GM18858 (cell line): ENCODE measurements at regions not wholly inside any gene's neighbourhood (a gene's known extent, or its start where the extent isn't known, plus 50 kb on each side); places are given as distances from the start of the nearest gene placed in this dataset.
"Not testable (repeated sequence)": the region's sequence is repeated elsewhere in the genome, so short reads cannot be mapped to it uniquely, and the experiment has no call there.

ENCODE experiments used
- ATAC-seq: cut with Tn5 transposase; IDR thresholded peaks from one replicate; pipeline ENCODE4 v1.9.1; 2021; ENCODE audit not compliant: unreplicated experiment

GRCh38 chr2:207321514-207321913 lies 155.8 kb upstream of the KLF7 start:
- ATAC-seq: no peak

- no peak for ATAC-seq
Measured at GRCh38 chr2:207324001-207324400, 158.3 kb upstream of the KLF7 start.

GRCh38 chr2:207327513-207327912 lies 161.8 kb upstream of the KLF7 start:
- no peak for ATAC-seq

- ATAC-seq: peak; percentile 34
Measured at GRCh38 chr2:207328944-207329386, 163.2 kb upstream of the KLF7 start.

GRCh38 chr2:207330912-207331311 lies 165.2 kb upstream of the KLF7 start:
- peak; percentile 49 for ATAC-seq

- no peak for ATAC-seq
Measured at GRCh38 chr2:207331674-207332073, 165.9 kb upstream of the KLF7 start.

GRCh38 chr2:207332480-207333212 lies 166.9 kb upstream of the KLF7 start:
- ATAC-seq: peak; percentile 34

GRCh38 chr2:207333599-207334300 lies 168.0 kb upstream of the KLF7 start:
- ATAC-seq: no peak

GRCh38 chr2:207334301-207334623 lies 168.5 kb upstream of the KLF7 start:
- no peak for ATAC-seq

GRCh38 chr2:207334624-207335371 lies 169.1 kb upstream of the KLF7 start:
- no peak for ATAC-seq

GRCh38 chr2:207337234-207338219 lies 171.8 kb upstream of the KLF7 start:
- peak; percentile 33 for ATAC-seq

- ATAC-seq: no peak
Measured at GRCh38 chr2:207338220-207338607, 172.5 kb upstream of the KLF7 start.

- no peak for ATAC-seq
Measured at GRCh38 chr2:207338610-207339009, 172.9 kb upstream of the KLF7 start.

GRCh38 chr2:207341112-207341750 lies 175.5 kb upstream of the KLF7 start:
- no peak for ATAC-seq

- no peak for ATAC-seq
Measured at GRCh38 chr2:207341804-207342203, 176.1 kb upstream of the KLF7 start.

GRCh38 chr2:207344596-207345394 lies 179.0 kb upstream of the KLF7 start:
- not testable (repeated sequence) for ATAC-seq

- no peak for ATAC-seq
Measured at GRCh38 chr2:207351171-207351570, 178.6 kb upstream of the CREB1 start.

- ATAC-seq: peak; percentile 42
Measured at GRCh38 chr2:207352978-207353671, 176.6 kb upstream of the CREB1 start.

- ATAC-seq: no peak
Measured at GRCh38 chr2:207353836-207354235, 175.9 kb upstream of the CREB1 start.
